WTC11 (cell line): ENCODE measurements at regions not wholly inside any gene's neighbourhood (a gene's known extent, or its start where the extent isn't known, plus 50 kb on each side); places are given as distances from the start of the nearest gene placed in this dataset.

Experiments
- ATAC-seq: fragments of 200-7000 bp; cut with Tn5 transposase; 2 replicates; pipeline ENCODE4 v1.10.0; 2021; ENCODE audit warnings: mild to moderate bottlenecking, moderate library complexity
- CTCF ChIA-PET: fragments of 300-600 bp; sonication (Branson Sonifier 250); formaldehyde crosslinking; loops from one replicate; lab custom pipeline; 2021; ENCODE audit warnings: antibody characterized with exemption; lab: Charles Lee
- POLR2A ChIA-PET: fragments of 350-600 bp; sonication (Branson Sonifier 250); formaldehyde crosslinking; loops from one replicate; lab custom pipeline; 2021; ENCODE audit warnings: antibody characterized with exemption; lab: Charles Lee
- DNase-seq: peaks from one replicate; pipeline ENCODE4 v3.0.0; 2021; ENCODE audit warnings: low spot score
- H3K27ac Mint-ChIP-seq: 2 replicates; pipeline ENCODE4 v1.8.0; 2021; ENCODE audit warnings: mixed read lengths
- H3K27me3 Mint-ChIP-seq: 2 replicates; pipeline ENCODE4 v1.8.0; 2021; ENCODE audit warnings: low read depth, mild to moderate bottlenecking, moderate library complexity, mixed read lengths
- H3K36me3 Mint-ChIP-seq: 2 replicates; pipeline ENCODE4 v1.8.0; 2021; ENCODE audit warnings: mixed read lengths
- H3K4me1 Mint-ChIP-seq: 2 replicates; pipeline ENCODE4 v1.8.0; 2022; ENCODE audit warnings: mixed read lengths
- H3K4me3 Mint-ChIP-seq: 2 replicates; pipeline ENCODE4 v1.8.0; 2021; ENCODE audit warnings: mild to moderate bottlenecking, moderate library complexity, mixed read lengths
- H3K9me3 Mint-ChIP-seq: 2 replicates; pipeline ENCODE4 v1.8.0; 2021; ENCODE audit warnings: mixed read lengths
- AFF4 ChIP-seq: sonication (generic); formaldehyde crosslinking; IDR thresholded peaks from 2 replicates; pipeline ENCODE4 v1.8.1; 2023; ENCODE audit warnings: mild to moderate bottlenecking, missing genetic modification reagents, borderline replicate concordance
- ARID4B ChIP-seq: sonication (generic); formaldehyde crosslinking; IDR thresholded peaks from 2 replicates; pipeline ENCODE4 v1.8.0; 2023; ENCODE audit warnings: missing genetic modification reagents, mild to moderate bottlenecking, borderline replicate concordance
- CTCF ChIP-seq: fragments of 200-600 bp; IDR thresholded peaks from 2 replicates; pipeline ENCODE4 v1.8.0; 2022; ENCODE audit warnings: antibody characterized with exemption
- GABPB1 ChIP-seq: sonication (generic); formaldehyde crosslinking; IDR thresholded peaks from 2 replicates; pipeline ENCODE4 v1.8.1; 2023; ENCODE audit warnings: mild to moderate bottlenecking, missing genetic modification reagents
- MXD4 ChIP-seq: fragments of 250-450 bp; sonication (Bioruptor Pico); IDR thresholded peaks from 2 replicates; pipeline ENCODE4 v1.8.0; 2021; ENCODE audit warnings: mild to moderate bottlenecking, moderate library complexity, borderline replicate concordance
- NFATC4 ChIP-seq: fragments of 250-450 bp; sonication (Bioruptor Pico); IDR thresholded peaks from 2 replicates; pipeline ENCODE4 v1.9.0; 2021; ENCODE audit warnings: mild to moderate bottlenecking
- RORB ChIP-seq: fragments of 250-450 bp; sonication (Bioruptor Pico); IDR thresholded peaks from 2 replicates; pipeline ENCODE4 v1.9.0; 2021; ENCODE audit warnings: mild to moderate bottlenecking
- SMAD4 ChIP-seq: sonication (generic); formaldehyde crosslinking; IDR thresholded peaks from 2 replicates; pipeline ENCODE4 v1.8.0; 2022; ENCODE audit warnings: mild to moderate bottlenecking, missing genetic modification reagents
- ZNF219 ChIP-seq: sonication (generic); formaldehyde crosslinking; IDR thresholded peaks from 2 replicates; pipeline ENCODE4 v1.8.0; 2023; ENCODE audit warnings: missing genetic modification reagents, mild to moderate bottlenecking, borderline replicate concordance
- ZNF425 ChIP-seq: fragments of 250-450 bp; sonication (Bioruptor Pico); conservative IDR thresholded peaks from 2 replicates; pipeline ENCODE4 v1.9.0; 2021; ENCODE audit warnings: mild to moderate bottlenecking
- TF ChIP-seq, protein P1 (sequence below): sonication (generic); formaldehyde crosslinking; conservative IDR thresholded peaks from 2 replicates; pipeline ENCODE4 v1.8.1; 2023; ENCODE audit warnings: mild to moderate bottlenecking, low read depth, missing genetic modification reagents, moderate library complexity

GRCh38 chr2:18668221-18668620 is 78.9 kb upstream of the NT5C1B start:
- Mint-ChIP-seq H3K9me3 (peaks cover 11% of the 10 kb centered on the region), H3K4me3 (no peak overlapping the region), H3K4me1 (no peaks in the 10 kb centered on the region), H3K27me3 (no peaks in the 10 kb centered on the region), H3K27ac (no peak overlapping the region), H3K36me3 (peaks cover 3% of the 10 kb centered on the region; the same call in 1 of the 2 replicates)
- CTCF ChIA-PET, result no interaction called here
- ATAC-seq (no peak), DNase-seq (no peak)
- POLR2A ChIA-PET, result no interaction called here
- no peak for TF ChIP-seq SMAD4
- TF ChIP-seq, protein P1, sequence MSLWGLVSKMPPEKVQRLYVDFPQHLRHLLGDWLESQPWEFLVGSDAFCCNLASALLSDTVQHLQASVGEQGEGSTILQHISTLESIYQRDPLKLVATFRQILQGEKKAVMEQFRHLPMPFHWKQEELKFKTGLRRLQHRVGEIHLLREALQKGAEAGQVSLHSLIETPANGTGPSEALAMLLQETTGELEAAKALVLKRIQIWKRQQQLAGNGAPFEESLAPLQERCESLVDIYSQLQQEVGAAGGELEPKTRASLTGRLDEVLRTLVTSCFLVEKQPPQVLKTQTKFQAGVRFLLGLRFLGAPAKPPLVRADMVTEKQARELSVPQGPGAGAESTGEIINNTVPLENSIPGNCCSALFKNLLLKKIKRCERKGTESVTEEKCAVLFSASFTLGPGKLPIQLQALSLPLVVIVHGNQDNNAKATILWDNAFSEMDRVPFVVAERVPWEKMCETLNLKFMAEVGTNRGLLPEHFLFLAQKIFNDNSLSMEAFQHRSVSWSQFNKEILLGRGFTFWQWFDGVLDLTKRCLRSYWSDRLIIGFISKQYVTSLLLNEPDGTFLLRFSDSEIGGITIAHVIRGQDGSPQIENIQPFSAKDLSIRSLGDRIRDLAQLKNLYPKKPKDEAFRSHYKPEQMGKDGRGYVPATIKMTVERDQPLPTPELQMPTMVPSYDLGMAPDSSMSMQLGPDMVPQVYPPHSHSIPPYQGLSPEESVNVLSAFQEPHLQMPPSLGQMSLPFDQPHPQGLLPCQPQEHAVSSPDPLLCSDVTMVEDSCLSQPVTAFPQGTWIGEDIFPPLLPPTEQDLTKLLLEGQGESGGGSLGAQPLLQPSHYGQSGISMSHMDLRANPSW (CRISPR knock-in tag), result no peak
- no peak for TF ChIP-seq GABPB1
- no peak for TF ChIP-seq MXD4 (CRISPR knock-in tag)
- no peak for TF ChIP-seq RORB (CRISPR knock-in tag)
- TF ChIP-seq ARID4B (CRISPR knock-in tag), result no peak
- no peak for TF ChIP-seq ZNF425 (CRISPR knock-in tag)
- no peak for TF ChIP-seq ZNF219 (CRISPR knock-in tag)
- TF ChIP-seq NFATC4, result no peak
- no peak for TF ChIP-seq AFF4 (CRISPR knock-in tag)
- no peak for TF ChIP-seq CTCF
